ENCODE measurements at regions not wholly inside any gene's neighbourhood (a gene's known extent, or its start where the extent isn't known, plus 50 kb on each side); places are given as distances from the start of the nearest gene placed in this dataset.

DNA sequence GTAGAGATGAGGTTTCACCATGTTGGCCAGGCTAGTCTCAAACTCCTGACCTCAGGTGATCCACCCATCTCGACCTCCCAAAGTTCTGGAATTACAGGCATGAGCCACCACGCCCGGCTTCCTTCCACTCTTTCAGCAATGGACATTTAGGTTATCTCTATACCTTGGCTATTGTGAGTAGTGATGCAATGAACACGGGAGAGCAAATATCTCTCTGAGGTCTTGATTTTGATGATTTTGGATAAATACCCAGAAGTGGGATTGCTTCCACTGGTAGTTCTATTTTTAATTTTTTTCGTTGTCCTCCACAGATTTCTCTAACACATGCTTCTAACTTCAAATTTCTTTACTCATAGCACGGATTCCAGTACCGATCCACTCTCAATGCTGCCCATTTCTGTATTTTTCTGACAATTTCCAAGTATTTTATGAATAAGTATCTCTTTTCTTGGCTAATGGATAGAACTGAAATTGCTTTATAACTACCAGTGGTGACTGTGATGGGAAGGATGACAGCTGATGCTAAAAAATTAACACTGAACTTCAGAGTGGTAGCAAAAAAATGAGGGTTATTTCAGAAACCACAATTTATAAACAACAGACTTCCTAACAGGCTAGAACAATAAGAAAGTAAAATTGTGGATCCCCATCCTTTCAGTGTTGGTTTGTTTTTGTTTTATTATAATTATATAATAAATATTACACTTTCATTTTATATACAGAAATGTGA, 327.5 kb upstream of the RUNX1 start:
- 78 to 90% methylated on average over 7 of the region's 7 CpGs for WGBS, 2 donors

DNA sequence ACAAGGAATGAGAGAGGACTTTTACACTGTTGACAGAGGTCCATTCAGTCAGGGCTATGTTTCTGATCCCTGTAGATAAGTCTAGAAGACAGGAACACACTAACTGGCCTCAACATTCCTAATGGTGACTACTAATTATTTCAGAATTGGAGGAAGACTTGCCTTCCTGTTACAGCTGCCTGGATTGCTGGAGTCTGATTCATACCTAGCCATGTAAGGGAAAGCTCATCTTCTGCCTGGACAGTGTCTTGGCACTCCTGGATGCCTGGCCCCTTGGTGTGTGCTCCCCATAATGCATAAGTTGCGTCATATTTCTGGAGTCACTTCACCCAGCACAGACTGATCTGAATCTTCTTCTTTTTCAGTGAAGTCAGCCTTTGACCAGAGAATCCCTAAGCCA, 326.0 kb upstream of the RUNX1 start:
- no peak for ATAC-seq
- 86 to 100% methylated on average over 1 of the region's 1 CpG for WGBS, 2 donors
- no peak for DNase-seq
- Histone ChIP-seq H3K27me3 (peaks cover 0 to 2% (median 0%) of the 10 kb centered on the region in 4 donors), H3K9me3 (no peaks in the 10 kb centered on the region), H3K4me3 (no peak overlapping the region), H3K27ac (no peak overlapping the region), H3K4me1 (no peaks in the 10 kb centered on the region), H3K36me3 (no peaks in the 10 kb centered on the region)
- TF ChIP-seq, protein P1, sequence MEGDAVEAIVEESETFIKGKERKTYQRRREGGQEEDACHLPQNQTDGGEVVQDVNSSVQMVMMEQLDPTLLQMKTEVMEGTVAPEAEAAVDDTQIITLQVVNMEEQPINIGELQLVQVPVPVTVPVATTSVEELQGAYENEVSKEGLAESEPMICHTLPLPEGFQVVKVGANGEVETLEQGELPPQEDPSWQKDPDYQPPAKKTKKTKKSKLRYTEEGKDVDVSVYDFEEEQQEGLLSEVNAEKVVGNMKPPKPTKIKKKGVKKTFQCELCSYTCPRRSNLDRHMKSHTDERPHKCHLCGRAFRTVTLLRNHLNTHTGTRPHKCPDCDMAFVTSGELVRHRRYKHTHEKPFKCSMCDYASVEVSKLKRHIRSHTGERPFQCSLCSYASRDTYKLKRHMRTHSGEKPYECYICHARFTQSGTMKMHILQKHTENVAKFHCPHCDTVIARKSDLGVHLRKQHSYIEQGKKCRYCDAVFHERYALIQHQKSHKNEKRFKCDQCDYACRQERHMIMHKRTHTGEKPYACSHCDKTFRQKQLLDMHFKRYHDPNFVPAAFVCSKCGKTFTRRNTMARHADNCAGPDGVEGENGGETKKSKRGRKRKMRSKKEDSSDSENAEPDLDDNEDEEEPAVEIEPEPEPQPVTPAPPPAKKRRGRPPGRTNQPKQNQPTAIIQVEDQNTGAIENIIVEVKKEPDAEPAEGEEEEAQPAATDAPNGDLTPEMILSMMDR (IDR thresholded peaks at IDR 0.05): no peak
- no peak for FAIRE-seq
- intact Hi-C loops (cut with DNase I): no loop called here

More for the DNA sequence above, 327.5 kb upstream of the RUNX1 start:
- ATAC-seq (no peak), DNase-seq (no peak), FAIRE-seq (no peak)
- peaks cover 0 to 2% (median 0%) of the 10 kb centered on the region in 4 donors for H3K27me3 ChIP-seq
- intact Hi-C loops (cut with DNase I): no loop called here
- no peaks in the 10 kb centered on the region for H3K36me3 ChIP-seq
- no peaks in the 10 kb centered on the region for H3K9me3 ChIP-seq
- no peak overlapping the region for H3K4me3 ChIP-seq
- TF ChIP-seq, protein P1 (IDR thresholded peaks at IDR 0.05): no peak
- H3K27ac ChIP-seq: no peak overlapping the region
- H3K4me1 ChIP-seq: no peaks in the 10 kb centered on the region

DNA sequence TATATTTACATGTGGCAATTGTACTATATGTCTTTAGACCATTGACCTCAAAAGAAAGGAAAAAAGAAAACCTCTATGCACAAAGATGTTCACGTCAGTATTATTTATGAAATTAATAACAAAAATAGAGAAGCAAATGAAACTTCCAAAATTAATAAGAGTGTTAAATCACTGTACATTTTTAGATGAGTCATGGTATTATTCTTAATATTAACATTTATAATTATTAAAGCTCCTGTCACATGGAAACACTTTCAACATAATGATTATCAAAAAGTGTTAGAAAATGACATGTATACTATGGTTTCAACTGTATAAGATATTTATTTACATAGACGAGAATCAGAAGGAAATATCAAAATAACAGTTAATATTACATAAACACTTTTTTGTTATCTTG, 324.9 kb upstream of the RUNX1 start:
- ATAC-seq (no peak), DNase-seq (no peak), FAIRE-seq (peak; percentile 32)
- Histone ChIP-seq H3K36me3 (no peaks in the 10 kb centered on the region), H3K4me1 (no peaks in the 10 kb centered on the region), H3K4me3 (no peak overlapping the region), H3K27me3 (peaks cover 0 to 2% (median 0%) of the 10 kb centered on the region in 4 donors), H3K9me3 (no peaks in the 10 kb centered on the region), H3K27ac (no peak overlapping the region)
- WGBS, 2 donors: 65 to 74% methylated on average over 2 of the region's 2 CpGs
- TF ChIP-seq, protein P1 (IDR thresholded peaks at IDR 0.05): no peak
- intact Hi-C loops (cut with DNase I): no loop called here

DNA sequence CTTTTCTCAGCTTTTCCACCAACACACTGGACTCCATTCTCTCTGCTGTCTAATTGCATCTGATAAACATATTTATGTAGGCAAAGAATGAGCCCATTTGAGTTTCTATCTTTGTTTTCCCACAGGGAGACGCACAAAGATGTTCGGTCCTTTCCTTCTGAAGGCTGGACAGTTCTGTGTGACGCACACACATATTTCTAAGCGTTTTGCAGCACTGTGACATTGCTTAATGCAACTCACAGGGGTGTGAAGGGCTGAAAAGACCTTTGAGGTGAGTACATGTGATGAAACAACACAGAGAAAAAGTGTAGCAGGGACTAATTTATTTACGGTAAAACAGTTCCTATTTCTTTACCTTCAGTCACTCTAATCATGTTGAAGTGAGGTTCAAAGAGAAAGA, 323.1 kb upstream of the RUNX1 start:
- DNase-seq (no peak), ATAC-seq (no peak), FAIRE-seq (no peak)
- no peaks in the 10 kb centered on the region for H3K9me3 ChIP-seq
- TF ChIP-seq, protein P1 (IDR thresholded peaks at IDR 0.05): no peak
- H3K4me1 ChIP-seq: no peaks in the 10 kb centered on the region
- 83 to 86% methylated on average over 5 of the region's 5 CpGs for WGBS, 2 donors
- H3K27me3 ChIP-seq: peaks cover 0 to 2% (median 0%) of the 10 kb centered on the region in 4 donors
- no peak overlapping the region for H3K27ac ChIP-seq
- no peak overlapping the region for H3K4me3 ChIP-seq
- intact Hi-C loops (cut with DNase I): no loop called here
- no peaks in the 10 kb centered on the region for H3K36me3 ChIP-seq

DNA sequence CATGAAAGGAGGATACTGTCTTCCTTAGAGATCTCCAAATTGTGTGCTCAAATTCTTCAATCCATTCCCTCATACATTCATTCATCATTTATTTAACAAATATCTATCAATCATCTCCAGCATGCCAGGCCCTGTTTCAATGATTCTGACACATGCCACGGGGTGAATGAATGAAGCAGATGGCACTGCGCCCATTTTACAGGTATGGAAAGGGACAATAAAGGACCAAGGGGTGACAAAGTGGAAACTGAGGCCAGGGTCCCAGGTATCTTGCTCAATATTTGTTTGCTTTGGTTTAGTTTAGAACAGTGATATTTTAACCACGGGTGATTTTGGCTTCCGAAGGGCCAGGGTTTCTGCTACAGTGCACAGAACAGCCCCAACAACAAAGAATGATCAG, 321.6 kb upstream of the RUNX1 start:
- Histone ChIP-seq H3K36me3 (no peaks in the 10 kb centered on the region), H3K27ac (no peak overlapping the region), H3K4me1 (no peaks in the 10 kb centered on the region), H3K9me3 (no peaks in the 10 kb centered on the region), H3K27me3 (no peaks in the 10 kb centered on the region), H3K4me3 (no peak overlapping the region)
- intact Hi-C loops (cut with DNase I): no loop called here
- no peak for ATAC-seq
- no peak for FAIRE-seq
- TF ChIP-seq, protein P1 (IDR thresholded peaks at IDR 0.05): no peak
- DNase-seq: no peak
- WGBS, 2 donors: 70 to 74% methylated on average over 4 of the region's 4 CpGs

Data from pancreas (tissue), 10 donors.